Bone marrow (tissue), 2 donors: ENCODE measurements at regions not wholly inside any gene's neighbourhood (a gene's known extent, or its start where the extent isn't known, plus 50 kb on each side); places are given as distances from the start of the nearest gene placed in this dataset.

ENCODE experiments used
- DNase-seq, 2 donors: peaks; one replicate each; lab custom pipeline; 2025; lab: John Stamatoyannopoulos, UW

DNA sequence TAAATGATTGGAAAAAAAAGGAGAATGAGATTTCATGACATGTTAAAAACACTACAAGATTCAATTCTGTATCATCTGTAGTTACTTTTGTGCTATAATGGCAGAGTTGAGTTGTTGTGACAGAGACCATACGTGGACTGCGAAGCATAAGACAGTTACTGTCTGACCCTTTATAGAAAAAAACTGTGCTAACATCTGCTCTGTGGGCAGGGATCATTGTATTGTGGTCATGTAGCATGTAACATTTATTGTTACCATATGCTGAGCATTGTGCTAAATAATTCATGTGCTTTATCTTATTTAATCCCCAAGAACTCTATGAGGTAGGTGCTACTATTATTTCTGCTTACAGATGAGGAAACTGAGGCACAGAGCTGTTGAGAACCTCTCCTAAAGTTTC is 147.3 kb upstream of the HMHB1 start:
- no peak for DNase-seq

DNA sequence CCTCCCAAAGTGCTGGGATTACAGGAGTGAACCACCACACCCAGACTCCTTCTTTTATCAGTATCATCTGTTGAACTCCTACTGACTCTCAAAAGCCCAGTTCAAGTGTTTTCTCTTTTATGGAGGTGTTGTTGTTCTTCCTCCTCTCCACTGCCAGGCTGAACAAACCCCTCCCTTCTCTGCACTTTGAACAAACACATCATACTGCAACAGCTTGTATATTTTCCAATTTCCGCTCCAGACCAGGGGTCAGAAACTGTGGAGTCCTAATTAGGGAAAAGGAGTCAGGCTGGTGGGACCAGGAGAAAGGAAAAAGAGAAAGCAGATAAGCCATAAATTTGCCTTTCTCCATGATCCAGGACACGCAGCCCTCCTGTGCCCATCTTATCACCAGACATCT is 148.1 kb upstream of the HMHB1 start:
- no peak for DNase-seq

DNA sequence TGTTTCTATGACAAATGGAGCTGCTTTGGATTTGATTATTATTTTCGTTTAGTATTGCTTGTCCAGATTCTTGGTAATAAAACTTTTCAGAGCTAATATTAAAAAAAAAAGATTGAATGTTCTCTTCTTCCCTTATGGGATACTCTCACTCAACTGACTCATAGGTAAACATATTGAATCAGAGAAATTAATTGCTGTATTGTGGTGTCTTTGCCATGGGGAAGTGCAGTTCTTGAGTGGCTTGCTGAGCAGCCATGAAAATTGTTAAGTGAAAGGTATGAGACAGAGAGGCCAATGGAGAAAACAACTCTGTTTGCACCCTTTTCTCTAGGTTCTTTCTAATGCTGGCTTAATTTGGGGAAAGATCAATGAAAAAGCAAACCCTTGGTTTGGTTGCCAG is 149.9 kb upstream of the HMHB1 start:
- DNase-seq: no peak

DNA sequence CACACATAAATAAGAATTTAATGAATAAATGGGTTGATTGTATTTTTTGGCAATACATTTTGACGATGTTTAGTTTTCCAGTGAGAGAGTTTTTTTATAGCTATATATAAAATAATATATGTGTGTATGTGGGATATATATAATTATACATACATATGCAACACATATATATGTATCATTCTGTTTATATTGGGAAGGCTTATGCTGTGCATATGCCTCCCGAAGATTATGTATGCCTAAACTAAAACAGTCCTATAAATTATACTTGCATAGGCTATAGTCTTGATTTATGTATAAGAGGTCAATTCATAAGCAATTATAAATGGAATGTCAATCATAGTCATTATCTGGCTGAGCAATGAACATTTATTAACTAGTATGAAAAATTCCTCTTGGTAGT is 151.3 kb upstream of the HMHB1 start:
- no peak for DNase-seq

DNA sequence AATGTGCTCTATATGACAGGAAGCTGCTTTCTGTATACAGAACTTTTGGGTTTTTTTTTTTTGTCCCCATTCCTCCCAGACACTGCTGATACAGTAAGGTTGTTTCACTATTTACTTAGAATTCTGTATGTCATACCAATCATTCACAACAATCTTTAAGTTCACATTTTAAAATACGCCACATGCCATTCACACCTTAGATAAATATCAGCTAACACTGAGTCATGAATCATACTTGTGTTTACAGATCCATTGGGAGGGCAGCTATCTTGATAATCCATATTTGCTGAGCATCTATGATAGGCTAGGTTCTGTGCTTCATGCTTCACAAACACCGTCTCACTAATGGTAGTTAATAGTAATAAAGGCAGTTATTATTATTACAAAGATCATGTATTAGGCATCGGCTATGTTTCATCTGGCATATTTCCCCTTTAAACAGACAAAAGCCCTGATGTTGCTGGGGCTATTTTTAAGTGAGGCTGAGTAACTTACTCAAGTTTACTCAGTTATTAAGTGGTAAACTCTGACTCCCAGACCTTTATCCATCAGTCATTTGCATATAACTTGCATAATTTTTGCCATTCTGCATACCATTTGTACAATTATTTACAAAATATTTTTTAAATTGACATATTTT is 152.2 kb upstream of the HMHB1 start:
- DNase-seq: no peak

DNA sequence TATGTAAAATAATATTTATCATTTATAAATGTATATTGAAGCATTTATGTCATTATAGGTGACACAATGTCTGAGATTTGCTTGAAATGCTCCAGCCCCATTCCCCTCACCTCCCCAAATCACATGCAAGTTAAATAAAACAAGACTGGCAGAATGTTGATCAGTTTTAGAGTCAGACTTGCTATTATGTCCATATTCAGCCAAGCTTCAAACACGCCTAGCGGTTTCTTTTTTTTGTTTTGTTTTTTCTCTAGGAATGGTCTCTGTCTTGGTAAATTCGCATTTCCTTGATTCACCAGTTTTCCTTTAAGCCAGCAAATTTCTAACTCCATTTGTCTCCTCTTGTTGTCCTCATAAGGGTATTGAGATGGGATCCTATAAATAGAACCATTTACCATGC is 153.0 kb upstream of the HMHB1 start:
- DNase-seq: no peak

DNA sequence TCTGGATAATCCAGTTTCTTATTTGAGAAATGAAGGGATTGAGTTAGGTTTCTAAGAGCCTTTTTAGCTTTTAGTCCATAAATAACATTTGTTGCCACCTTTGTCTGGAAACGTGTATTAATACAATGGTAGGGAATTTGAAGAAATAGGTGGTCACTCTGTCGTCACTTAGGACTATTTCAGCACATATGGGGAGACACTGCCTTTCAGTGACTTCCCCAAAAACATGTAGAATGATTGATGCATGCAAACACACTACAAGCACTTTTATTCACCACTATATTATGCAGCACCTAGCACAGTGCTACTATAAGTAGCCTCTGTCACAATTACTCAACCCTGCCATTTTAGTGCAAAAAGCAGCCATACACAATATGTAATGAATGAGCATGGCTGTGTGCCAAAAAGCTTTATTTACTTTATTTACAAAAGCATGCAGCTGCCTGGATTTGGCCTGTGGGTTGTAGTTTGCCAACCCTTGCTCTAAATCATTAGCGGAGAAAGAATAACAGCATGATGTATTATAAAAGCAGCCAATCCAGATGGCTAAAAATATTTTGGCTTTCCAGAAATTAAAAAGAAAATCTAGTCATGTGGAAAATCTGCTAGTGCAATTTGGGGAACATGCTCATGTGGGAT is 154.2 kb upstream of the HMHB1 start:
- no peak for DNase-seq

DNA sequence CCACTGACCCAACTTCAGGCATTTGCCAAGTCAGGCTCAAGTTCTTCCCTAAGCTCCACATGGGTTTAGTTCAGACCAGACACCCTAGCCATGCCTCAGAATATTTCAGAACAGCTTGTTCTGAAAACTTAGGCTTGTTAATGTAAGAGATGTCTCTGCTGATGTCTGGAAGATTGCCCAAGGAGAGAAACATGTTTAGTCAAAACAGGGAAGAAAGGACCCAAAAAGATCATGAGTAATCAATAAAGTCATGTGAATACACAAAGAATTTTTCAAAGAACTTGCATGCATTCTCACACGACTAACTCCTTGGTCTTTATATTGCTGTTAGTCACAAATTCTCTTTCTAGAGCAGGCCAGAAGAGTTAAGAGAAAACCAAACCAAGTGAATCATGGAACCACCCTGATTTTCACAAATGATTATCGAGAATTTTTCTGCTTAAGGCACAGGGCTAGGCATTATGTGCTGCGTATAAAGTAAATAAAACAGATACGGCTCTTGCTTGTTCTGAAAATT is 158.1 kb upstream of the HMHB1 start:
- no peak for DNase-seq

DNA sequence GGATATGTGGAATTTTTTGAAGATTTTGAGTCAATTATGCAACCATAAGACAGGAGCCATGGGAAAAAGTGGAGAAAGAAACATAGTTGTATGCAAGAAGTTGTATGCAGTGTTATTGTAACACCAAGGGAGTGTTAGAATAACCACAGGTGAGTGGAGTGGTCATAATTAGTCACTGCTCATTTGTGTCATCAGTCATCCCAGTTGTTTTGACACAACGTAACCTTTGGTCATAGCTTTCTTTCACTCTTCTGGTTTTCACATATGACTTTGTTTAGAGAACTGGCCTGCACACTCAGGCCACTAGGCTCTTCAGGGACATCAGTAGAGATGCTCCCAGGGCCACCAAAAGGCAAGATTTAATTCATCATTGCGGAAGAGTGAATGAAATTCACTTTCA is 158.7 kb upstream of the HMHB1 start:
- DNase-seq: no peak

DNA sequence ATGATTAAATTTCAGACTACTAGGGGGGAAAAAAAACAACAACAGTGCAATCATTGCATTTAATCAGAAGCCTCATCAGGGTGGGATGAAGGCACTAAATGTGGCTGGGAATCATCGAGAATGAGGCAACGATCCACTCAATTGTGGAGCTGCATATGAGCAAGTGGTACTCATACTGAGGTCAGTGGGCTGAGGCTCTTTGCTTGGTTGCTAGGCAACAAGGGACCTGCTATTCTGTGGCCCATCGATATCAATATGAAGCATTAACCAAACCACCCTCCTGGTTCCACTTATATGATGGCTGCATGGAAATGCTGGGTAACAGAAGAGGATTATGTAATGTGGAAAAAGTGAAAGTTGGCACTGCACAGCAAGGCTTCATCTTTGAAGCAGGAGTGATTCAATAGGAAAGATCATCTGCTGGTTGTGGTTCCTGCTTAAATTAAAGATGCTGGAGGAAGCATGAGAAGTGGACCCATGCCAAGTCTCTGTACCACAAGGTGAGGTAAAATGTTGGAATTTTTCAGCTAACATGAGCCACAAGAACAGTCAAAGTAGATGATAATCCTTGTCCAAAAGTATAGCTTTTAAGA is 159.8 kb upstream of the HMHB1 start:
- no peak for DNase-seq

DNA sequence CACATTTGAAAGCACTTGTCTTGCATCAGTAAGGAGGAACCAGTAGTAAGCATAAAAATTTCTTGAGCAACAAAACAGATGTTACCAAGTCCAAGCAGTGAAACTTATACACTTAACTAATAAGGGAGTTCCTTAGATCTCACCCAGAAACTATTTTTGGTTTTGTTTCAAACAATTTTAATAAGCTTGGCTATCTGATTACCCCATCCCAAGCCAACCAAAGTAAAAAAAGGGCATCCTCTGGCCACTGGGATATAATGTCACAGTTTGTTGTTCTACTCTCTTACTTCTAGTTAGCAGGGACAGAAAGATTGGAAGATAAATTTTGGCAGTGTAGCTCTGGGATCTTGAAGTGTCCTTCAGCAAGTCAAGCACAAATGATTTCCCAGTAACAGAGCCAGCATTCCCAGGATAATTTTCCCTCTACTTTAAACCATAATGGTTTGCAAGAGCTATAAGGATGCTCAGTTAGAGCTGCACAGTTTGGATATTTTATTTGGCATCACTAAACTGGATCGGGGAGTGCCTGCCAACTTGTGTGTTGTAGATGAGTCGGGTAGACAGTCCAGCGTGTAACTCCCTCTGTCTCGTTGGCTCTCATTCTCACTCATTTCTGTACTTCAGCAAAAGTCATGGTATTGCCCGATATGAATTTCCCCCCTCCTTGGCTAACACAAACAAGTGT is 161.9 kb upstream of the HMHB1 start:
- DNase-seq: no peak

DNA sequence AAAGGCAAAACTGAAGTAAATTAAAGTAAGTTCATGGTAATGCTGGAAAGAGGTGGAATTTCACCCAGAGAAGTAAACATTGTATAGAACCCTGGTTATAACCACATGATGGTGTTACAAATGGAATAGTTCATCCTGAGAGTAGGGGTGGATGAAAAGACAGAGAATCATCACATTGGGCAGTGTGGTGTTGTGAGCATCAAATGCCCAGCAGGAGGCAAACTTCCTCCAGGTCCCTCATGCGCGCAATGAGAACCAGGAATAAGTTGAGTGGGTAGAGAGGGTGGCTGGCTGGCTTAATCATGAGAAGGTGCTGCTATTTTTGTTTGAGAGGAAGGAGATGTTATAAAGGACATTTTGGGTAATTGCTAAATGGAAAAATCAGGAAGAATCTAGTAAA is 163.3 kb upstream of the HMHB1 start:
- no peak for DNase-seq

DNA sequence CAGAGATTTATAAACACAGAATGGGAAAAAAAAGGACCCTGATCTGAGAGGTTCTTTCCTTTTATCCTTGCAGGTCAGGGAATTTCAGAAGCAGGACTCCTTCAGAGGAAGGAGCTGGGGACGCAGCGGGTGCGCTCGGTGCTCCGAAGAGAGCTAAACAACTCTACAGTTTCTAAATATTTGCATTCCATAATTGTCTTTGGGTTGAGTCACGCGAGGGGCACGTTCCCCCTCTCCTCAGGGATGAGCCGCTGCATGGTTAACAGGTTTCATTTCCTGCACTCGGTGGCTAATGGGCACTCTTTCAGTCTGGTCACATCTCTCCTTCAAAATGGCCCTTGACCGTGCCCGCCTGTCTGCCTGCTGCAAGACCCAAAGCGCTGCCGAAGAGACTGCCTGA is 165.0 kb upstream of the HMHB1 start:
- no peak for DNase-seq

DNA sequence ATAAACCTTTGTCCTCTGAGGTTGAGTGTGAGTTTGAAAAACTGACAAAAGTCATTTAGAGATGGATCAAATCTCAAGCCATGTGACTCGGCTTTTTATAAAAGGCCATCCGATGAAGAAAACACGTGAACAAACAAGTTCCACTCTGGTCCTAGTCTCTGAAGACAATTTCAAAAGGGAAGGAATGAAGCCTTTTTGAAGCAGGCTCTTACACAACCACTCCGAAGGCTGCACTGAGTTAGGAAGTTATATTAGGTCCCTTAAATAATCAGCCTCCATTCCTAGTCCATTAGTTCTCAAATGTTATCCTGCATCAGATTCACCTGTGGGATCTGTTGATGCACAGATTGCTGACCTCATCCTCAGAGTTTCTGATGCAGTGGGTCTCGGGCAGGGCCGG is 166.6 kb upstream of the HMHB1 start:
- no peak for DNase-seq

DNA sequence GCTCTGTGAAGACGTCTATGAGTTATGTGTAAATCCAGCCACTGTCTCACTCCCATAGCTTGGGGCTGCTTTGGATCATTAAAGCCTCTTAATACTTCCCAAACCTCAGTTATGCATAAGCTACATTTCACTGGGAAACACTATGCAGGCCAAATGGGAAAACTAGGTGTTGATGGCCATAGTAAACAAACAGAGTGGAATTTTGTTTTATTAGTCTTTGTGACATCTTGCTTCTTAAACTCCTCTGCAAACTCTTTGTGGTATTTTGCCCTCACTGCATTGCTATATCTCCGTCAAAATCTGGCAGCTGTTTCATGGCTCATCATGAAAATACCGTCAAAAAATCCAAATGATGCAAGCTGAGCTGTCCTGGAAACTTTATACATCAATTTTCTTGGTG is 167.2 kb upstream of the HMHB1 start:
- no peak for DNase-seq

DNA sequence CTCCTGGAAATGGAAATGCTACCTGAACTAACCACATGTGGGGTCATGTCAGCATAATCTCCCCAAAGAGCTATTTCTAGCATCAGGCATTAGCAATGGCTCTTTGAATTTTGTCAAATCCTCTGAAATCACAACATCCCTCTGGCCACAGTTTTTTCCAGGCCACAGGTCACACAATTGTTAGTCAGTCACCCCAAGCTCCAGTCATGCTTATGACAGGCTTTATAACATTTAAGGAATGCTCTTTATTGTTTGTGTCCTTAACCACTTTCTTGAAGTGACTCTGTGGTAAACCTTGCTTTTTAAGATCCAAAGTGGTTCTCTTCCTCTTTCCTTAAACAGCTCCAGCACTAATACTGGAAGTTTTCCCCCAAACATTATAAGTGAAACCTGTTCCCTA is 169.2 kb upstream of the HMHB1 start:
- no peak for DNase-seq

DNA sequence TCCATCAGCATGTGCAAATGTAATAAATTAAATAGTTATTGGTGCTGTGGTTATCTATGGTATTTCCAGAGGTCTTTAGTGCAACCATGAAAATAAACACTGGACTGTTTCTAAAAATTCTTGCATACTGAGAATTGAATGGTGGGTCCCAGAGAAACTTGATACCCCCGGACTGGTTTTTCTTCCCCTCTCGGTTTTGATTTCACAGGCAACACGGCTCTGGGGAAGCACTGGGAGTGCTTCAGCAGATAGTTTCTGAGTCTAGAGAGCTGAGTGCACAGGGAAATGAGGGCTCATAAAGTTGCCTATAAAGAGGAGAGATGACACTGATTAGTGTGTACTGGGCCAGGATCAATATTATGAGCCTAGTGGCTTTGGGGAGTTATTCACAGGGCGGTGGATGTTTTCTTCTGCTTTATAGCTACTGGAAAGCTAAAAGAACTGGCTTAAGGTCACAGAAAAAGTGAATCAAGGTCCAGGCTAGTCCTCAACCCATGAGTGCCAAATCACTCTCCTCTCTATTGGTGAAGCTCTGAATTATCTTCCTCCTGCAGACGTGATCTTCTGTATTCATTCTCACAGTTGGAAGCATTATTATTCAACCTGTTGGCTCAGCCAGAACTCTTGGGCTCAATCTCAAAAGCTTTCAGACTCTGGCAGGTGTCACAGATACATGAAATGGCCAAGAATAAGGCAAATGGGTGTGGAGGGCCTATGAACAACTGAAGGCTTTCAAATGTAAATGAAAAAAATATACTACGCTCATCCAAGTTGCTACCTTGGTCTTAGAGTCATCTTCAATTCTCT is 170.2 kb upstream of the HMHB1 start:
- no peak for DNase-seq

DNA sequence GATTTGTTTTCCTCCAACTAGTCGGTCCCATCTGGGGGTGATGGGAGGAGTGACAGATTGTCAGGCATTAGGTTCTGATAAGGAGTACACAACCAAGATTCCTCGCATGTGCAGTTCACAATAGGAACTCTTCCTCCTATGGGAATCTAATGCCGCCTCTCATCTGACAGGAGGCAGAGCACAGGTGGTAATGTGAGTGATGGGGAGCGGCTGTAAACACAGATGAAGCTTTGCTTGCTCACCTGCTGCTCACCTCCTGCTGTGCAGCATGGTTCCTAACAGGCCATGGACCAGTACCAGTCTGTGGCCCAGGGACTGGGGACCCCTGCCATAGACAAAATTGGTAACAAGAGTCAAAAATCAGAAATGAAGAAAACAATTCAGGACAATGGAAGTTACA is 173.3 kb upstream of the HMHB1 start:
- no peak for DNase-seq

DNA sequence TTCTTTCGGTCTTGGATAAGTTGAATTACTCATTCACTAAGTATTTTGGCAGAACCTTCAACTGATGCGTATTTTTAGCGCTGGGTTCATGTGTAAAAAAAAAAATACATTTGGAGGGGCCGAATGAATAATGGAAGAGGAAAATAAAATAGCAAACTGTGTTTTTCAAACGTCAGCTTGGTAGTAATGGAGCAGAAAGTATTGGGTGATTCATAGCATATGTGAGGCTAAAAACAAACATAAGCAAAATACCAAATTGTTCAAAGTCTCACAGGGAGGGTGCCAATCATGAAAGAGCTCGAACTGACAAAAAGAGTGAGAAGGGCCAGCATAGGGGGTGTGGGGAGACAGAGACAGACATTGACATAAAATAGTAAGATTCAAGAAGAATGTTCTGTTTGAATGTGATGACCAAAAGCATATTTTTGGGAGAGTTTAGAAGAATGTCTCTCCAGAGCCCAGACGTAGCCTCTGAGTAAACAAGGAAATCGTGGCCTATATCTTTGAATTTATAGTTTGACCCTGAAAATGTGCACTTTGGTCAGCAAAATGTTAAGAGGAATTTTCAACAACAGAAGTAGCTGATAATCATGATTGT is 174.9 kb upstream of the HMHB1 start:
- no peak for DNase-seq

DNA sequence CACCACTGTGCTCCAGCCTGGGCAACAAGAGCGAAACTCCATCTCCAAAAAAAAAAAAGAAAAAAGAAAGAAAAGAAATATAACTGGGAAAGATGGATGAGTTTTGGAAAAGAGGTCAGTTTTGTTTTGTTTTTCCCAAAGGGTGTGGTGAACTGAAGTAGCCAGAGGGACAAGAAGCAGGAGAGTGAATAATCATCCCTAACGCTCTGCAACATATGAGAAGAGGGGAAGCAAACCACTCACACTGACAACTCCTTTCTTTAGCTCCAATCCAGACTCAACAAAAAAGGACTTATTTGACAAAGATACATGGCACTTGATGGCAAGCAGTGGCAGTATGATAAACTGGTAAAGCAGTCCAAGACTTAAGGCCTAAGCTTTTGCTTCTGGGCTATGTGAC is 176.1 kb upstream of the HMHB1 start:
- DNase-seq: no peak

DNA sequence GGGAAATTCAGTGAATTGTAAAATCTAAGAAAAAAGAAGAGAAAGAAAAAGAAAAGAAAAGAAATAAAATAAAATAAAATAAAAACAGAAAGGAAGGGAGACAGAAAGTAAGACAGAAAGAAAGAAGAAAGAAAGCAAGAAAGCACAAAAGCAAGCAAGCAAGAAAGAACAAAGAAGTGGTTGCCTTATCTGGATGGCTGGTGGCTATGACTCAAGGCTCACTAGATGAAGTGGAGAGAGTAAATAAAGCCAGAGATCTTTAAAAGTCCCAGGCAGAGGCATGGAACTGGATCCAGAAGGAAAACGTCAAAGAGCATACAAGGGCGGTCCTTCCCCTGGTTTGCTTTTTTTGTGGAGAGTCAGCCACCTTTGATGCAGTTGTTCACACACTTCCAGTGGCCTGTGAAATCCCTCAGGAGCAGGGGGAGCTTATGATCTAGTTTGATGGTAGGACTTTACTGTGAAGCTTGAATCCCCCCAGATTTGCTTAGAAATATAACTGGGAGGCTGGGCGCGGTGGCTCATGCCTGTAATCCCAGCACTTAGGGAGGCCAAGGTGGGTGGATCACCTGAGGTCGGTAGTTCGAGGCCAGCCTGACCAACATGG is 176.7 kb upstream of the HMHB1 start:
- no peak for DNase-seq
